GM13977 (cell line): ENCODE measurements at regions not wholly inside any gene's neighbourhood (a gene's known extent, or its start where the extent isn't known, plus 50 kb on each side); places are given as distances from the start of the nearest gene placed in this dataset.

Source experiments
- DNase-seq: peaks from one replicate; pipeline ENCODE4 v3.0.0; 2012; ENCODE audit warnings: low spot score
- CTCF ChIP-seq: IDR thresholded peaks from 2 replicates; pipeline ENCODE4 v1.5.1; 2012; ENCODE audit warnings: mild to moderate bottlenecking, control low read depth; ENCODE audit not compliant: insufficient read depth; ENCODE audit errors: extremely low read depth, missing control alignments
- in situ Hi-C: fragments of 300-500 bp; cut with MboI; formaldehyde crosslinking; loops from one replicate; pipeline ENCODE4 v1.12.0; 2022; ENCODE audit warnings: low sequenced_read_pairs, low pct_unique_long_range_greater_than_20kb, mixed read lengths, inconsistent platforms; ENCODE audit not compliant: unreplicated experiment

- in situ Hi-C loops, result no loop called here
- DNase-seq, result no peak
- TF ChIP-seq CTCF, result no peak
These were observed 162.5 kb downstream of the ALDH8A1 start for GRCh38 chr6:134787261-134787877.

- no peak for DNase-seq
- no peak for TF ChIP-seq CTCF
- in situ Hi-C loops, result no loop called here
These were observed 165.6 kb downstream of the ALDH8A1 start for GRCh38 chr6:134784336-134784735.

GRCh38 chr6:134778431-134778830, 171.5 kb downstream of the ALDH8A1 start:
- no peak for TF ChIP-seq CTCF
- in situ Hi-C loops, result no loop called here

DNA sequence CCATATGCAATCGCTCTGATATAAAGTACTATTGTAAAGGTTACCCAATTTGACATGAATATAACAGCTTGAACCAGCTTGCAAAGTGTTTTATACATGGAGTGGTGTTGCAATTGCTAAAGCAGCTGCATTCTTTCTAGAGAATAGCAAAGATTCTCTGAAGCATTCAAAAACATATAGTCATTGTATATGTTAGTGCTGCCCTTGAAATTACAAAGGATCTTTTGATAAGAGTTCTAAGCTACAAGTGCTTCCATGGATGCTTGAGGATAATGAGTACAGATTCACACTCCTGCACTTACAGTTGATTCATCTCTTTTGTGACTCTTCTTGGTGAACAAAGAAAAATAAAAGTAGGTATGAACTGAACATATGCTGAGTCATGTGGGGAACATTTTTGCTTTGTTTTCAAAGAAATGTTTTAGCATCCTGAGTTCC, 175.7 kb downstream of the ALDH8A1 start:
- no peak for TF ChIP-seq CTCF
- in situ Hi-C loops, result no loop called here
- DNase-seq, result no peak

More at GRCh38 chr6:134778431-134778830, 171.5 kb downstream of the ALDH8A1 start:
- no peak for DNase-seq

GRCh38 chr6:134772671-134773360, 177.1 kb downstream of the ALDH8A1 start:
- TF ChIP-seq CTCF, result no peak
- in situ Hi-C loops, result no loop called here
- DNase-seq, result no peak

GRCh38 chr6:134768931-134769330, 181.0 kb downstream of the ALDH8A1 start:
- in situ Hi-C loops, result no loop called here
- no peak for TF ChIP-seq CTCF
- no peak for DNase-seq
